ENCODE measurements at regions not wholly inside any gene's neighbourhood (a gene's known extent, or its start where the extent isn't known, plus 50 kb on each side); places are given as distances from the start of the nearest gene placed in this dataset.

- DNase-seq: no peak
Observed at GRCh38 chr15:39330061-39330460, 250.8 kb upstream of the THBS1 start.

GRCh38 chr15:39331584-39331983, 249.3 kb upstream of the THBS1 start:
- no peak for DNase-seq

GRCh38 chr15:39332846-39333245, 248.0 kb upstream of the THBS1 start:
- no peak for DNase-seq

- DNase-seq: no peak
Observed at GRCh38 chr15:39333393-39333792, 247.5 kb upstream of the THBS1 start.

GRCh38 chr15:39333896-39334295, 247.0 kb upstream of the THBS1 start:
- DNase-seq: no peak

GRCh38 chr15:39336926-39337325, 244.0 kb upstream of the THBS1 start:
- DNase-seq: no peak

- no peak for DNase-seq
Observed at GRCh38 chr15:39338251-39338650, 242.6 kb upstream of the THBS1 start.

- no peak for DNase-seq
Observed at GRCh38 chr15:39340903-39341645, 239.8 kb upstream of the THBS1 start.

- DNase-seq: no peak
Observed at GRCh38 chr15:39344662-39345141, 236.2 kb upstream of the THBS1 start.

GRCh38 chr15:39345176-39345575, 235.7 kb upstream of the THBS1 start:
- no peak for DNase-seq

- no peak for DNase-seq
Observed at GRCh38 chr15:39347453-39347852, 233.4 kb upstream of the THBS1 start.

GRCh38 chr15:39350785-39351184, 230.1 kb upstream of the THBS1 start:
- no peak for DNase-seq

- DNase-seq: no peak
Observed at GRCh38 chr15:39354189-39354588, 226.7 kb upstream of the THBS1 start.

- DNase-seq: no peak
Observed at GRCh38 chr15:39357480-39358268, 223.2 kb upstream of the THBS1 start.

- DNase-seq: no peak
Observed at GRCh38 chr15:39358441-39359041, 222.3 kb upstream of the THBS1 start.

GRCh38 chr15:39359771-39360170, 221.1 kb upstream of the THBS1 start:
- DNase-seq: no peak

- DNase-seq: no peak
Observed at GRCh38 chr15:39360452-39360851, 220.4 kb upstream of the THBS1 start.

- DNase-seq: no peak
Observed at GRCh38 chr15:39361497-39361896, 219.4 kb upstream of the THBS1 start.

GRCh38 chr15:39362821-39363561, 217.9 kb upstream of the THBS1 start:
- DNase-seq: no peak

- no peak for DNase-seq
Observed at GRCh38 chr15:39363761-39364586, 216.9 kb upstream of the THBS1 start.

- DNase-seq: no peak
Observed at GRCh38 chr15:39364721-39365120, 216.2 kb upstream of the THBS1 start.

GRCh38 chr15:39365161-39365560, 215.7 kb upstream of the THBS1 start:
- no peak for DNase-seq

Data from NCI-H526 treated with DMSO at 0.1 percent for 48 hours (cell line).